ENCODE measurements at regions not wholly inside any gene's neighbourhood (a gene's known extent, or its start where the extent isn't known, plus 50 kb on each side); places are given as distances from the start of the nearest gene placed in this dataset.
"Not testable (repeated sequence)": the region's sequence is repeated elsewhere in the genome, so short reads cannot be mapped to it uniquely, and the experiment has no call there.

DNA sequence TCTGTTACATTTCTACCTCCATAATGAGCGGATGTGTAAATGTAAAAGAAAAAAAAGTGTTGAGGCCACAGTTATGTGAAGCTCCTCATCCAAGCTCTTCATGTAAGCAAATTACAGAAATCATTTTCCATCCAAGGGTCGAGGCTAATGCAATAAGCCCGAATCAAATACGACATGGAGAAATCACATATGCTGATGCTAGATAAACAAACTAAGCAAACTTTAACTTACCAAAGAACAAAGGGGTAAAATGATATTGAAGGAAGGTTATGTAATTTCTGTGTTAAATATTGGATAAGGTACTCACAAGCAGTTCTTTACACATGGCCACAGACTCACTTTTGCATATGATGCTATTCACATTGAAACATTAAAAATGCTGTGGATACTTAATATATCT lies 310.2 kb upstream of the ID2 start:
- no peak for DNase-seq

DNA sequence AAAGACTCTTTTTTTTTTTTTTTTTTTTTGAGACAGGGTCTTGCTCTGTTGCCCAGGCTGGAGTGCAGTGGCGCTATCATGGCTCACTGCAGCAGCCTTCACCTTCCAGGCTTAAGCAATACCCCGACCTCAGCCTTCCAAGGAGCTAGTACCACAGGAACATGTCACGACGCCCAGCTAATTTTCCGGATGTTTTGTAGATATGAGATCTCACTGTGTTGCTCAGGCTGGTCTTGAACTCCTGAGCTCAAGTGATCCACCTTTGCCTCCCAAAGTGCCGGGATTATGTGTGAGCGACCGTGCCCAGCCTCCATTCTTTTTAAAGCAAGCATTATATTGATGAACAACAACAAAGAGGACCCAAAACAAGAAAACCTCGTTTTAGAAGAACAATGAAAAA lies 307.1 kb upstream of the ID2 start:
- DNase-seq: no peak

DNA sequence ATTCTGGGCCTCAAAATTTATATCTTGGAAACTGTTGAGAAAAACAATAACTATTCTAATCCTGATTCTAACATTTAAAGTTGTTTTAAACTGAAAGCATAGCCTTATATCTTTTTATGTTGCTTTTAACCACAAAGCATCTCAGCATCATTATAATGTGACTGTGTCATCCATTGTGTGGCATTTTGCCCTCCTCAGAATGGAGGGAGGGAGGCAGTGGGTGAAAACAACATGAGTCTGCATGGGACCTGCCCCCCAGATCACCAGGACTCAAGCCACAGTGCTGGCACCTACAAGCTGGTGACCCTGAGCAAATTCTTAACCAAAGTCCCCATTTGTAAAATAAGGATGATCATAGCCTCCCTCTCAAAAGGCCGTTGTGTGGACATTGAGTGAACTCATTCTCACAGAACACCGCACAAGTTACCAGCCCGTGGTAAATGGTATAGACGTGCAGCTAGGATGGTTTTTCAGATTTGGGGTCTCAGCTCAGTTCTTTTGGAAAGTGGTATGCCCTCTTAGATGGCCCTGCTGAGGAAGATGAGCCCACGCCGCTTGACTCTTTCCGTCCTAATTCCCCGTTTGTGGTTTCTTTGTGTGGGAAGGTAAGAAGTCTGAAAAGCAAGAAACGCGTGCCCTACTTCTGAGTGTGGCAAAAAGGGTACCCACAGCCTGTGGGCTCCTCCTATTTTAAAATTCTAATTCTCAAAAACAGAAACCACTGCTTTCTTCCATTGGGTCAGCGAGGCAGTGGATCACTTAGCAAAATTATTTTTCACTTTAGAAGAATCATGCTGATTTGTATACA lies 305.0 kb upstream of the ID2 start:
- DNase-seq: no peak

DNA sequence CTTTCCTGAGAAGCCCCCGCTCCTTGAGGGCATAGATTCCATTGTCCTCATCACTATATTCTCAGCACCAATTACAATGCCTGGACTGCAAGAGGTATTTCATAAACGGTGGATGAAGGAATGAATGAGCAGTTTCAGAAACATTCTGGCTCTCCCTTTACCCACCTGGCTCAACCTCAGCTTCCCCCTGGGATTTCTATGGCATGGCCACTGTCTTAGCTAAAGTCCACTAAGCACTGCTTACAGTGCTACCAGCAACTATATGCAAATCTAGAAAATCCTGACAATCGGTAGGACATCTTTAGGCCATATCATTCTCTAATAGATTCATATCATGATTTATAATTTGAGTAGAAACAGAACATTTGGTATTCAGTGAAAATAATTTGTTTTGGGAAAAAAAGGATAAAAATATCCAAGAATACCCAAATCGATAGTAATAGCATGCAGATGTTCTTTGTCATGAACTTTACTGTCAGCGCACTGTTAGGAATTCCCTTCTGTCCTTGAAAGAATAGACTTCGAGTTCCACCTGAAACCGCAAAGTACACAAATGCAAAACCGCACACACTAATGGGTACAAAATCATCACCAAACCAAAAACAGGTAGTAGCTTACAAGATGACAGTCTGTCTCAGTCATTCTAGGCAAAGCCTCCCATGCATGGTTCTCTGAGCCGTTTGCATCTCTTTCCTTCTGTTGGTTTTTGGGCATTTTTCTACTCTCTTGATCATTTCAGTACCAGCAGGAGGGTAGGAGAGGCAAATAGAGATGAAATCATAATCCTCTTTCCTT lies 303.6 kb upstream of the ID2 start:
- no peak for DNase-seq

DNA sequence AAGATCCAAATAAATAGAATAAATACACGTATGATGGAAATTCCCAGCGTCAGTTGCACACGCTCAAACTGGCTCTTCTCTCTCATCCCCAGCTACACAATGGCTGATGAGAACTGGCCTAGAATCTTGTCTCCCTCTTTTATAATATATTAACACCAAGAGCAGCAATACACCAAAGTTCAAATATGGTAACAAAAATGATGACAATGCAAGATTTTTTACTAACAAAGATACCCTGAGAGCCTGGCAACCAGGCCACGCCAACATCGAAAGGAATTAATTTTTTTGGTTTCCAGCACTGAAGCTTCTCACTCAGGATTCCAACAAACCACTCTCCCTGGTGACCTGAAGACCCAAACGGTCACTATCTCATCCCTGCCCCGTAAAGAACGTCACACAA lies 302.7 kb upstream of the ID2 start:
- no peak for DNase-seq

DNA sequence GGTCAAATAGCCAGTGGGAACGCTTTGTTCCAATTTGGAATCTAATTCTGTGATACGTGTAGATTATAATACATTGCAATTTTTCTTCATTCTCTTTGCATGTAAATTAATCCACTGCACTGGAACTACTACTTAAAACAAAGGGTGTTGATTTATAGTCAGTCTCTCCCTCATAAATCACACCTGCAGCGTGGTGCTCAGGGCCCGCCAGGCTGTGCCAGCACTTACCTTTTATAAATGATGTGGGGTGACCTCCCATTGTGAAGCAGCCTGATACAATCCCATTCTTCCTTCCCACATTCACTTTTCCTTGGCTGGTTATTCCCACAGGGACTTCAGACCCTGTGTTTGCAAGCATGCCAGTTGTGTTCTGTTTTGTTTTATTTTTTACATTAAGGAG lies 302.3 kb upstream of the ID2 start:
- DNase-seq: no peak

DNA sequence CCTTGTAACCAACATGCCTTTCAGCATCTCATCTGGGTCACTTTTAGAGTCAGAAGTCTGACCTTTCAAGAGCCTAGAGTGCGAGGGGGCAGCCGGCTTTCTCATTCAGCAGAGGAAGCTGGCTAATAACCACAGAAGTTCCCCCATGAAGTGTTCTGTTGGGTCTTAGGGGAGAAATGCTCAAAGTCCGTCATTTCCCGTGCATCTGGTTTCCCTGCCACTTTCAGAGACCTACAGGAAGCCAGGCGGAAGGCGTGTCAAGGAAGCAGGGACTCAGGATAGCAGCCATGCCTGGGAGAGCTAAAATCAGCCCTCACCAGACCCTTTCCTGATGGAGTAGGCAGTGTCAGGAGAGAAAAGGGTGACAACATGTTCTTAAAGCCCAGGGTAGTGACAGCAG lies 301.8 kb upstream of the ID2 start:
- DNase-seq: no peak

DNA sequence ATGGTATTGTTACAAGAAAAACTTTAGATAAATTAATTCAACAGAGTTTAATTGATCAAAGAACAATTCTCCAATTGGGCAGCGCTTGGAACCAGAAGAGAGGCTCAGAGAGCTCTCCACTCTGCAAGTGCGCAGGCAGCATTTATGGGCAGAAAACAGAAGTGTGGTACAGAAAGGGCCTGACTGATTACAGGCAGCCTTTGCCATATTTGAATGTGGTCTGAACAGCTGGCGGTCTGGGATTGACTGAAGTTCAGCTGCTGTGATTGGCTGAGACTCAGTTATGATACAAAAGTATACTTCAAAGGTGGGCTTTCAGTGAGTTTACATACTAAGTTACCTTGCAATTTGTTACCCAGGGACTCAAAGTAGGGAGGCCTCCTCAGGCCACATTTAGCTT lies 301.3 kb upstream of the ID2 start:
- no peak for DNase-seq

DNA sequence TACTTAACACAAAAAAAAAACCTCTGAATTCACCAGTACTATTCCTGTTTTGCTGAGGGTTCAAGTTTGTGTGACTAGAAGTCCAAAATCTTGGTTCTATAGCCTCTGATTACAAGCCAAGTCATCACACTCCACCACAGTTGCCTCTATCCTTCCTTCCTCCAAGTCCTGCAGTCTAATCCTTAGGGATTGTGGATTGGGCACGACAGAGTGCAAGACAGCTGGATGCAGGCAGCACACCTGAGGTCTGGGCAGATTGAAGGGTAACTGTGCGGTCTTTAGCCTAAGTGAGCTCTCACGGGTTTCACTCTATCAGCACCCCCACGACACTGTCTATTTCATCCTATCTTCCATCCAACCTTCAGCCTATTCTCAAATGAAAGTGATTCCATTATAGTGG lies 299.4 kb upstream of the ID2 start:
- DNase-seq: no peak

DNA sequence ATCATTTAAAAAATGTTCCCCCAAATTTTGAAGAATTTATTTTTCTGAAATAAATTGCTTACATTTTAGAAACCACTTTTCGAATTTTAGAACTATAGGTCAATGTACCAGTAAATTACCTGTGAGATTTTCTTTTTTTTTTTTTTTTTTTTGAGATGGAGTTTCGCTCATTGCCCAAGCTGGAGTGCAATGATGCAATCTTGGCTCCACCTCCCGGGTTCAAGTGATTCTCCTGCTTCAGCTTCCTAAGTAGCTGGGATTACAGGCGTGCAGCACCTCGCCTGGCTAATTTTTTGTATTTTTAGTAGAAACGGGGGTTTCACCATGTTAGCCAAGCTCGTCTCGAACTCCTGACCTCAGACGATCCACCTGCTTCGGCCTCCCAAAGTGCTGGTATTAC lies 295.1 kb upstream of the ID2 start:
- not testable (repeated sequence) for DNase-seq

DNA sequence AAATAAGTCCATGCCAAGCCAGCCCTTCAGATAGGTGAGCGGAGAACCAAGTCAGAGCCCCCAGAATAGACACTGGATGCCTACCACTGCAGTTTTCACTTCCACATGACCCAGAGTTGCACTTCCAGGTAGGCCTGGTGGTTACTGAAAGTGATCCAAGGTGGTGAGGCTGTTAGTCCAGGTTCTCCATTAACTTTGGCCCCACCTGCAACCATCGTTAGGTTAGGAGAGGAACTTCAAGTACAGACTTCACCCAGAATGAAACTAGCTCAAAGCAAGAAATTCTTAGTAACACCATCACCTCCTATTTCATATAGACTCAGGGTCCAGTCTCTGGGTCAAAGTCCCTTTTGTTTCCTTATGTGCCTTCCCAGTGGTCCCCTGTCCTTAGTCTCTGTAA lies 293.1 kb upstream of the ID2 start:
- DNase-seq: no peak

DNA sequence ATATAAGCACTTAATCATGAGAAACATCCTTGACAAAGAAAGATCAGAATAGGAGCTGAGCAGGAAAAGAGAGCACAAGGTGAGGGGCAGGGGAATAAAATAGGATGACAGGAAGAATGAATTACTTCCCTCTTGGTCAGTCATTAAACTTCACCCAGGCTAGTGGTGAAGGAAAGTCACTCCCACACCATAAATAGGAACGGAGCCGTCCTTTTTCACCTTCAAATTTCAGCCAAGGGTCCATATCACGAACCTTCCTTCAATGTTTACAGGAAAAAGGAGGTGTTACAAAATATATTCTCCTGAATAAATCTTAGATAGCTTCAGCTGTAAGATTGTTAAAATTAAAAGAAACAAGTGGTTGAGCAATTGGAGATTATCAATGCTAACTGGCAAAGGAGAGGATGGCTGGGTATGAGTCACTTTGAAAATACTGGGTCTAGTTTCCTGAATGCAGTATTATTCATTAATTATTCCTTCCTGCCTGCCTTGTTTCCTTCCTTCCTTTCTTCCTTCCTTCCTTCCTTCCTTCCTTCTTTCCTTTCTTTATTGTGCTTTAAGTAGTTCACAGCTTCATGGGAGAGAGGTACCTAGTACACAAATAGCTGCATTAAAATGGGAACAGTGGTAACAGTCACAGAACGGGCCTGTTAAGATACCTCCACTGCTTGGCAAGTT lies 292.3 kb upstream of the ID2 start:
- no peak for DNase-seq

DNA sequence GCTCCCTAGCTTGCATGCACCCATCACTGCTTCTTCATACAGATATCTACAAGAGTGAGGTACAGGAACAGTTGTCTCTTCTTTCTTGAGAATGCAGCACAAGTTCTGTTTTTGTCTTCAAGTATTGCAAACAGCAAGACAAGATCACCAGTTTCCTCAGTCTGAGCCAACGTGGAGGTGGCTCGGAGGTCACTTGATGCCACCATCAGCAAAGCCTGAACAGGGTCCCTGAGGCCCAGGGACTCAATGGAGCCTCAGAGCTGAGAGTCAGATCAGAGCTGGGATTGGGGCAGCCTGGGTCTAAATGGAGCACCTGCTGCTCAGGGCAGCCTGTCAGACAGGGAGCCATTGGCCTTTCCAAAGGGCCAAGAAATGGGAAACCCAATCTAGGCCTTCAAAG lies 290.7 kb upstream of the ID2 start:
- DNase-seq: no peak

DNA sequence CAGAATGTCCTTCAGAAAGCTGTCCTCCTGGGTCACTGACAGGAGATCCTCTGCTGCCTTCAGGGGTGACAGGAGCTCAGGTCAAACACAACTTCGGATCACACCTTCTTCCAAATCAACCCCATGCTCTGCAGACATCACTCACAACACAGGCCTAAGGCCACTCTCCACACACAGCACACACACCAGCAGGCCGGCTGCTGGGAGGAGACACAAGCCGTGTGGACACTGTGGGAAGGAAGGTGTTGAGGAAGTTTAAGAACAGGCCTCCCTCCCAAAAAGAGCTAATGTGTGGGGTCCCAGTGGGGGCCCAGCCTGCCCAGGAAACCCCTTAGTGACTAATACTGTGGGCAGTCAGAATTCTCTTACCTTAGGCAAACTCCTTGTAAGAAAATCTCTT lies 290.3 kb upstream of the ID2 start:
- no peak for DNase-seq

DNA sequence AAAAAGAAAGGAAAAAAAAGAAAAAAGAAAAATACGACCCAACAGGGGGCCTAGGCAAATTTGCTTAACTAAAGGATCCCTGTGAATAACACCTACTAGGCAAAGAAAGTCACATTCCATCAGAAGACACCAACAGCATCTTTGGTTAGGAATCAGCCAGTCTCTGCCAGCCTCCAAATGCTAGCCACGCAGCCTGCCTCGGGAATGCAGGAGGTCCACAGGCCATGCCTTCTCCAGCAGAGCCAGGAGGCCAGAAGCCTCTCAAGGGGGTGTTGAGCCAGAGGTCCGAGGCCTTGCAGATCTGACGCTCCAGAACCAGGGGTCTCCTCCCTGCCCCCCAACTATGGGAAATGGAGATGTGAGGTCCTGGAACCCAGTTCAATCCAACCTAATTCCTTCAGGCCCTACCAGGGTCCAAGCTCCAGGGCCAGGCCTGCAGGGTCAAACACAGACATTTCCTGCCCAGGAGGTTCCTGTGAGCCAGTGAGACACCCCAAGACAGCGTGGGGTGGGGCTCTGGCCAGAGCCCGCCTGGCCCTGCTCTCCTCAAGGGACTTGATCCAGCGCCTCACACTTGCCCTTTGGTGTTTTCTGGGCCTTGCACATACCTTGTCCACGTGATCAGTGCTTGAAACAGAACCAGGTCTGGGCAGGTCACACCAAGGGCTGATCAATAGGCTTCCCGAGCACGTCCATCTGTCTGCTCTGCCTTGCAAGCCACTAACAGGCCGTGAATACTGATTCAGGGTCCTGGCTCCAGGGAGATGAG lies 289.6 kb upstream of the ID2 start:
- DNase-seq: no peak

DNA sequence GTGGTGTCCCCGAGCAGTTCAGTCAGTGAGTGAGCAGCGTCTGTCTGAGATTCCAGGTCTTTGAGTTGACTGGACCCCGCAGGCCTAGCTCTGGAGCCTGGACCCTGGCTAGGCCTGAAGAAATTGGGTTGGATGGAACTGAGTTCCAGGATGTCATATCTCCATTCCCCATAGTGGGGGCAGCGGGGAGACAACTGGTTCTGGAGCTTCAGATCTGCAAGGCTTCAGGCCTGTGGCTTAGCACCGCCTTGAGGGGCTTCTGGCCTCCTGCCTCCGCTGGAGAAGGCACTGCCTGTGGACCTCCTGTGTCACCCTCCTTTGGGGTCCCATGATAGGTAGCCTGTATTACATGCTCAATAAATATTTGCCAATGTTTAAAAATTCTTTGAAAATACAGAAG lies 288.4 kb upstream of the ID2 start:
- no peak for DNase-seq

DNA sequence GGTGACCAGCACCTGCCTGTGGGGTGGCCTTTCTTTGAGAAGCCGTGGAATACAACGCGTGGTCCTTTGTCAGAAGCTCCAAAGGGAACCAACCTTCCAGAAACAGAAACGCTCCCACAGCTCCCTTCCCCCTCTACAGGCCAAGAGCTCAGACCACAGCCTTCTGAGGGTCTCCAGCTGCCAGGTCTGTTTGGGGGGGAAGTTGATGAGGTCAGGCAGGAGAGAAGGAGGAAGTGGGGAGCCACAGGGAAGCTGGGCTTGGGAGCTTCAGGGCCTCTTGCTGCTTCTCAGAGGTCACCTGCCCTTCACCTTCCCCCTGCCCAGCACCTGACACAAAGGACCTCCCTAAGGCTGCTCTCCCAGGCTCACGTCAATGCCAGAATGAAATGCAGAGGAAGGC lies 287.7 kb upstream of the ID2 start:
- DNase-seq: no peak

DNA sequence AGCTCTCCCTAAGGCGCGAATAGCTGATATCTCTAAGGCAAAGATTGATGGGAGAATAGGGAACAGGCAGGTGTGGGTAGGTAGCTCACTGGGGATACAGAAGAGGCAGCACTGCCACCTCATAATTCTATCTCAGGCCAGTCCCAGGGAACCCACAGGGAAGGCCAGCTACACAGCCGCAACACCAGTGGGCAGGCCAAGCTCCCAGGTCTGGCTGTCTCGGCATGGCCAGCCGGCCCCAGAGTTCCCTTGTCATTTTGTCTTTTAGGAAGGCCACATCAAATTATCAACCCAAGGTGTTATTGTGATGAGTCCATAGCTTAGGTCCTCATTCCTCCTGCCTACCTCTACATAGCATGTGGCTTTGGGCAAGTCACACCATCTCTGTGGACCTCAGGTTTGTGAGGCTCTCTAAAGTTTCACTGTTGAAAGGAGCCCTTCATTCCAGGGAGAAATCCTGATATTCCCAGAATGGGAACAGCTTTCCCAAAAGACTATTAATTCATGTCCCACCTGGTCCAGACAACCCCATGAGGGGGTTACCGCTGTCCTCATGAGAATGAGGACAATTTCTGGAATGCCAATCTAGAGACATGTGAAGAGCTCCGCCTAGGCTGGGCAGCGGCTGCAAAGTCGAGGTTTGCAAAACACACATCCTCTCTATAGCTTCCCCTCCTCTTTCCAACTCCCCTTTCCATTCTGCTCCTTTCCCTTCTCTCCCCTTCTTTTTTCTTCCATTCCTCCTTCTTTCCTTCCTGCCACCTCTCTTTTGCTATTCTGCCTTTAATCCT lies 287.1 kb upstream of the ID2 start:
- DNase-seq: no peak

DNA sequence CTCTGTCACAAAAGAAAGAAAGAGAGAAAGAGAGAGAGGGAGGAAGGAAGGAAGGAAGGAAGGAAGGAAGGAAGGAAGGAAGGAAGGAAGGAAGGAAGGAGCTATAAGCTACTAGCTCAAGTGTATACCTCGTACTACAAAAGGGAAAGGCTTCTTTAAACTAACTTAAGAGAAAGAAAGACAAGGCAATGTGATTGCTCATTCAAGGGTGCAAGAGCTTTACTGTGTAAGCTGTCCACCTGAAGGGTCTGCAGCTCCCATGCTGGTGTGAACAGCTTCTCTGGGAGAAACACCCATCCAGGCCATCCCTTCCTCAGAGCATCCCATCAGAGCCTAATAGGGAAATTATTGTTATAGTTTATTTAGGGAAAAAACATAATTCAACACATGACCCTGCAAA lies 286.1 kb upstream of the ID2 start:
- no peak for DNase-seq

DNA sequence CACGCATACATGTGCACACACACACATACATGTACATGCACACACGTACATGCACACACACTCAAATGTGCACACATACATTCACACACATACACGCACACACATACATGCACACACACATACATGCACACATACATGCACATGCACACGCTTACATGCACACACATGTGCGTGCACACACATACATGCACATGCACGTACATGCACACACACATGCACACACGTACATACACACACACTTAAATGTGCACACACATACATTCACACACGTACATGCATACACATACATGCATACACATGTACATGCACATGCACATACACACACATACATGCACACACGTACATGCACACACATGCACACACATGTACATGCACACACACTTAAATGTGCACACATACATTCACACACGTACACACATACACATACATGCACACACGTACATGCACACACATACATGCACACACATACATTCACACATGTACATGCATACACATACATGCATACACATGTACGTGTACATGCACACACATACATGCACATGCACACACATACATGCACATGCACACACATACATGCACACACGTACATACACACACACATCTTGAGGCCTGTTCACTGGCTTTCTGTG lies 283.7 kb upstream of the ID2 start:
- DNase-seq: no peak

DNA sequence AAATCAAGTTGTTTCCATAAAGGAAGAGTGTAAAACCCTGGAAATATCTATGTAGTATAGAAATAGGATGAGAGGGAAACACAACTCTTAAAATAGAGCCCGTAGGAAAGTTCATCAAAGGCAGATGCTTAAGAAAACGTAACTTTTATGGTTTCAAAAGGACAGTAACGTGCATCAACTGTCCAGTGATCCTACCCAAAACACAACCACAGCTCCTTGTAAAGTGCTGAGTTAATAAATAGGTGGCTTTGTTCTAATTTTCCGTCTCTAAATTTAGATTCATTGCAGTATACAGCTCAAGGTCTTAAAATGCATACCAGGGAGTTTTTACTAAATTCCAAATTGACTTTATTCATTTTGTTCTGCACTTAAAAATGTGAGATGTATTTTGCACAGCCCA lies 282.1 kb upstream of the ID2 start:
- no peak for DNase-seq

DNA sequence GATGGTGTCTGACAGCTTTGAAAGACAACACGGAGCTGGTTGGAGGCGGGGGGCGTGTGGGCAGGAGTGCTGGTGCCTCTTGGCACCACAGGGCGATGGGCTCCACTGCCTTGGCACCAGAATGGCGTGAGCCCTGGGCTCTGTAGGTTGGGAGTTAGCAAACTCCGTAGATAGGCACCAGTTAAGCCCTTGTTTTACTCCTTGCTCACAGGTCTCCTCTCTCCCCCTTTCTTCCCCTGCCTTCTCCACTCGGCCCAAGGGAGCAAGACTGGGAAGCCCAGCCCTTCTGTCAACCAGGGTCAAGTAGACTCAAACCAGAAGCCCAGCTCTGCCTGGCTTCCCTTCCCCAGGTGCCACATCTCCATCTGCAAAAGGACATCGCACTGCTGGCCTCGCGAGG lies 281.7 kb upstream of the ID2 start:
- DNase-seq: no peak
